Vagina (tissue), 2 donors: ENCODE measurements at regions not wholly inside any gene's neighbourhood (a gene's known extent, or its start where the extent isn't known, plus 50 kb on each side); places are given as distances from the start of the nearest gene placed in this dataset.

Experiments
- DNase-seq, 2 donors: peaks; one replicate each; pipeline ENCODE4 v3.0.0-alpha.2; 2017; ENCODE audit errors: extremely low spot score in 2 of 2
- H3K27ac ChIP-seq: fragments of 200-600 bp; sonication (generic); one replicate; pipeline ENCODE4 v1.5.1; 2019
- H3K27me3 ChIP-seq: fragments of 200-600 bp; sonication (generic); one replicate; pipeline ENCODE4 v1.5.1; 2019
- H3K36me3 ChIP-seq, 2 donors: fragments of 200-600 bp; sonication (generic); one replicate each; pipeline ENCODE4 v1.5.1; 2017 to 2019
- H3K4me1 ChIP-seq: fragments of 200-600 bp; sonication (generic); one replicate; pipeline ENCODE4 v1.5.1; 2019
- H3K4me3 ChIP-seq, 2 donors: fragments of 200-600 bp; sonication (generic); 1 replicate in 1 of 2; 2 replicates in 1 of 2; pipeline ENCODE4 v1.5.1; 2016 to 2019
- H3K9me3 ChIP-seq: fragments of 200-600 bp; sonication (generic); one replicate; pipeline ENCODE4 v1.5.1; 2019
- POLR2A ChIP-seq, 2 donors: fragments of 450-650 bp; IDR thresholded peaks; one replicate each; pipeline ENCODE4 v1.6.1; 2017; ENCODE audit warnings: antibody characterized with exemption in 2 of 2, mild to moderate bottlenecking in 2 of 2, moderate library complexity in 2 of 2
- POLR2AphosphoS5 ChIP-seq, 2 donors: sonication (generic); formaldehyde crosslinking; IDR thresholded peaks; one replicate each; pipeline ENCODE4 v1.9.0; 2017; ENCODE audit warnings: antibody characterized with exemption in 2 of 2, mild to moderate bottlenecking in 2 of 2, low read depth in 1 of 2; ENCODE audit not compliant: insufficient read depth in 1 of 2
- intact Hi-C: fragments of 100-400 bp; cut with DNase I; formaldehyde crosslinking; loops from one replicate; pipeline ENCODE4 v1.15.1; 2023
- TF ChIP-seq, protein P1 (sequence below), 3 experiments: fragments of 450-650 bp in 2 of 3; fragments of 200-600 bp in 1 of 3; sonication (generic) in 1 of 3; IDR thresholded peaks; one replicate each; pipeline ENCODE4 v1.5.1; 2017 to 2019; ENCODE audit warnings: antibody characterized with exemption in 3 of 3, mild to moderate bottlenecking in 2 of 3, moderate library complexity in 2 of 3

DNA sequence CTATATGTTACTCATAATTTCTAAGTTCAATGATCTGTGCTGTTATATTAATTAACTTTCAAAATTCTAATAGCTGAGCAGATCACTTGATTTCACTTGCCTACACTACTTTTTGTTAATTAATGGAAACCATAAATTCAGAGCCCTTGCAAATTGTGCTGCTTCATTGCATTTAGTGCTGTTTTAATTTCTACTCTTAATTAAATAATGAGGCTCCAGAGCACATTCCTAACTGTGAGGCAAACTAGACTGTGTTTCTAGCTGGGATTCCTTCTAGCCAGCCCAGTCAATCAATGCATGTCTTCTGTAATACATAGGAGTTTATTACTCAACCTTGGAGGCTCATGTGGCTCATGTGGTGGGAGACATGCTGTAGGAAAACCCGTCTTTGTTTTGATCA lies 301.1 kb upstream of the GOLIM4 start:
- Histone ChIP-seq H3K4me1 (no peaks in the 10 kb centered on the region), H3K36me3 (no peaks in the 10 kb centered on the region), H3K27me3 (no peaks in the 10 kb centered on the region), H3K27ac (no peak overlapping the region), H3K4me3 (no peak overlapping the region), H3K9me3 (no peaks in the 10 kb centered on the region)
- TF ChIP-seq POLR2AphosphoS5 (IDR thresholded peaks at IDR 0.05; ENCODE audit: insufficient read depth in 1 of 2, low read depth in 1 of 2) (no peak), POLR2A (IDR thresholded peaks at IDR 0.05) (no peak)
- TF ChIP-seq, protein P1, sequence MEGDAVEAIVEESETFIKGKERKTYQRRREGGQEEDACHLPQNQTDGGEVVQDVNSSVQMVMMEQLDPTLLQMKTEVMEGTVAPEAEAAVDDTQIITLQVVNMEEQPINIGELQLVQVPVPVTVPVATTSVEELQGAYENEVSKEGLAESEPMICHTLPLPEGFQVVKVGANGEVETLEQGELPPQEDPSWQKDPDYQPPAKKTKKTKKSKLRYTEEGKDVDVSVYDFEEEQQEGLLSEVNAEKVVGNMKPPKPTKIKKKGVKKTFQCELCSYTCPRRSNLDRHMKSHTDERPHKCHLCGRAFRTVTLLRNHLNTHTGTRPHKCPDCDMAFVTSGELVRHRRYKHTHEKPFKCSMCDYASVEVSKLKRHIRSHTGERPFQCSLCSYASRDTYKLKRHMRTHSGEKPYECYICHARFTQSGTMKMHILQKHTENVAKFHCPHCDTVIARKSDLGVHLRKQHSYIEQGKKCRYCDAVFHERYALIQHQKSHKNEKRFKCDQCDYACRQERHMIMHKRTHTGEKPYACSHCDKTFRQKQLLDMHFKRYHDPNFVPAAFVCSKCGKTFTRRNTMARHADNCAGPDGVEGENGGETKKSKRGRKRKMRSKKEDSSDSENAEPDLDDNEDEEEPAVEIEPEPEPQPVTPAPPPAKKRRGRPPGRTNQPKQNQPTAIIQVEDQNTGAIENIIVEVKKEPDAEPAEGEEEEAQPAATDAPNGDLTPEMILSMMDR (IDR thresholded peaks at IDR 0.05): no peak
- no peak for DNase-seq
- intact Hi-C loops: no loop called here

DNA sequence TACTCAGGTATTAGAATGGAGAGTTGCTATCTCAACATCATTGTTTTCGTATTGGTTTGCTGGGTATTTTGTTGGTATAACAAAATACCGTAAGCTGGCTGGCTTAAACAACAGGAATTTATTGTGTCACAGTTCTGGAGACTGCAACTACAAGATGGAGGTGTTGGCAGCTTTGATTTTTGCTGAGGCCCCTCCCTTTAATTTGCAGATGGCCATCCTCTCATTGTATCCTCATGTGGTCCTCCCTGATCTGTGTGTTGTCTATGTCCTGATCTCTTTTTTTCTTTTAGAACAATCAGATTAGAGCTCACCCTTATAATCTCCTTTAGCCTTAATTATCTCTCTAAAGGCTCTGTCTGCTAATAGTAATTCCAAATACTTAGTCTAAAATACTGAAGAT lies 299.8 kb upstream of the GOLIM4 start:
- intact Hi-C loops: no loop called here
- no peak for DNase-seq
- Histone ChIP-seq H3K36me3 (no peaks in the 10 kb centered on the region), H3K27ac (no peak overlapping the region), H3K9me3 (no peaks in the 10 kb centered on the region), H3K4me1 (no peaks in the 10 kb centered on the region), H3K4me3 (no peak overlapping the region), H3K27me3 (no peaks in the 10 kb centered on the region)
- TF ChIP-seq, protein P1 (IDR thresholded peaks at IDR 0.05): no peak
- TF ChIP-seq POLR2AphosphoS5 (IDR thresholded peaks at IDR 0.05; ENCODE audit: insufficient read depth in 1 of 2, low read depth in 1 of 2): no peak
- TF ChIP-seq POLR2A (IDR thresholded peaks at IDR 0.05): no peak

DNA sequence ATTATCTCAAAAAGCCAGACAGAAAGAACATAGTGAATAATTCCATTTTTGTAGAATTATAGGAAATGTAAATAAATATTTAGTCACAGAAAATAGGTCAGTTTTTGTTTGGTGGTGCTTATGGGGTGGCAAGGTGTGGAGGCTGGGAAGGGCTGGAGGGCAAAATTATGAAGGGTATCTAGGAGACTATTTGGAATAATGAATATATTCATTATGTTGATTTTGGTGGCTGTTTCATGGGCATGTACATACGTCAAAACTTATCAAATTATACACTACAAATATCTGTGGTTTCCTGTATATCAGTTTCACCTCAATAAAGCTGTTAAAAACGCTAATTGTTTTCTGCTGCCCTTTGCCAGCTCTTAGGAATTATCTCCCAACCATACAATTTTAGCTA lies 298.7 kb upstream of the GOLIM4 start:
- H3K27ac ChIP-seq: no peak overlapping the region
- H3K27me3 ChIP-seq: no peaks in the 10 kb centered on the region
- no peaks in the 10 kb centered on the region for H3K4me1 ChIP-seq
- intact Hi-C loops: no loop called here
- H3K9me3 ChIP-seq: no peaks in the 10 kb centered on the region
- no peaks in the 10 kb centered on the region for H3K36me3 ChIP-seq
- no peak for DNase-seq
- no peak overlapping the region for H3K4me3 ChIP-seq
- TF ChIP-seq POLR2AphosphoS5 (IDR thresholded peaks at IDR 0.05; ENCODE audit: insufficient read depth in 1 of 2, low read depth in 1 of 2) (no peak), POLR2A (IDR thresholded peaks at IDR 0.05) (no peak)
- TF ChIP-seq, protein P1 (IDR thresholded peaks at IDR 0.05): no peak

DNA sequence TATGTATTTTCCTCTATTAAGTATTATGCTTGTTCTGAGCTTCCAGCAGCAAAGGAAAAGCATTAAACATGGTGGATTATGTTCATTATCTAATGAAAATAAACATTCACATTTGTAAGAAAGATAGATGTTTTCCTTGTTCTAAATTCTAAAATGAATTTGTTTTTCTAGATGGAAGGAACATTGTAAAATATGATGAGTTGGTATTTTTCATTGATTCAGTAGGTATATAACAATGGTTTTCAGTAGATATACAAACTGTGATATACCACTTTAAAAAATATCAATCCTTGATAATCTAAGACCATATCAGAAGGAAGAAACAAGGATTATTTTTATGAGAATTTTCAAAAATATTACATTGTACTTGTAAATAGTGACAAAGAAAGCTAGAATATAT lies 290.6 kb upstream of the GOLIM4 start:
- Histone ChIP-seq H3K27ac (no peak overlapping the region), H3K36me3 (no peaks in the 10 kb centered on the region), H3K4me3 (no peak overlapping the region), H3K4me1 (no peaks in the 10 kb centered on the region), H3K9me3 (no peaks in the 10 kb centered on the region), H3K27me3 (no peaks in the 10 kb centered on the region)
- intact Hi-C loops: no loop called here
- TF ChIP-seq POLR2A (IDR thresholded peaks at IDR 0.05): no peak
- TF ChIP-seq, protein P1 (IDR thresholded peaks at IDR 0.05): no peak
- DNase-seq: no peak

DNA sequence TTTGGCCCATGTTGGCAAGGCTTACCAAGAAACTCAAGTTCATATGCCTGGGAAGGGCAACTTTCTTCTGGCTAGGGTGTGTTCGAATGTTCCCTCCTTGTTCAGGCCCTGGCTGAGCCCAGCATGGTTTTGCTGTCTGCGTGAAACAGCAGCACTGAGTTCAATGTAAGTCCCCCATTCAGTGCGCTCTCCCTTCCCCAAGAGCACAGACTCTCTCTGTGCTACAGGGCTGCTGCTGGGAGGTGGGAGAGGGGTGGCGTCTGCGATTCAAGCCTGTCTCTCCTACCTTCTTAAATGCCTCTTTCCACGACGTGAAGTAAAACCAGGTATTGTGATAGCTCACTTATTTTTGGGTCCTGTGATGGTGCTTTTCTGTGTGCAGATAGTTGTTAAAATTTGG lies 289.3 kb upstream of the GOLIM4 start:
- TF ChIP-seq POLR2AphosphoS5 (IDR thresholded peaks at IDR 0.05; ENCODE audit: insufficient read depth in 1 of 2, low read depth in 1 of 2) (no peak), POLR2A (IDR thresholded peaks at IDR 0.05) (no peak)
- TF ChIP-seq, protein P1 (IDR thresholded peaks at IDR 0.05): no peak
- intact Hi-C loops: no loop called here
- no peak for DNase-seq

More for the DNA sequence above, 289.3 kb upstream of the GOLIM4 start:
- H3K4me1 ChIP-seq: no peaks in the 10 kb centered on the region
- no peak overlapping the region for H3K27ac ChIP-seq
- no peaks in the 10 kb centered on the region for H3K27me3 ChIP-seq
- no peak overlapping the region for H3K4me3 ChIP-seq
- H3K9me3 ChIP-seq: no peaks in the 10 kb centered on the region
- H3K36me3 ChIP-seq: no peaks in the 10 kb centered on the region
